HepG2 (cell line): ENCODE measurements at regions not wholly inside any gene's neighbourhood (a gene's known extent, or its start where the extent isn't known, plus 50 kb on each side); places are given as distances from the start of the nearest gene placed in this dataset.

Experiments
- CCAR2 ChIP-seq: fragments of 200-400 bp; formaldehyde crosslinking; optimal IDR thresholded peaks from 2 replicates; pipeline ENCODE3; 2018; ENCODE audit warnings: low read depth, mild to moderate bottlenecking, low read length, moderate library complexity
- KAT8 ChIP-seq: IDR thresholded peaks from 2 replicates; pipeline ENCODE4 v1.6.1; 2016; ENCODE audit warnings: missing genetic modification reagents, missing compliant biosample characterization
- LCORL ChIP-seq, 2 experiments: fragments of 450-650 bp in 1 of 2; sonication (generic) in 1 of 2; formaldehyde crosslinking in 1 of 2; IDR thresholded peaks; 2 replicates each; pipeline versions ENCODE4 v1.5.0 to v1.6.1; 2017 to 2020; ENCODE audit warnings: antibody characterized with exemption in 1 of 2, missing genetic modification reagents in 1 of 2
- NFIC ChIP-seq: IDR thresholded peaks from 2 replicates; pipeline ENCODE4 v1.6.1; 2012; ENCODE audit warnings: mild to moderate bottlenecking, low read length, inconsistent platforms
- PRDM10 ChIP-seq: sonication (generic); formaldehyde crosslinking; IDR thresholded peaks from 2 replicates; pipeline ENCODE4 v1.4.0; 2020; ENCODE audit warnings: low read depth, missing genetic modification reagents
- RELA ChIP-seq: sonication (generic); formaldehyde crosslinking; IDR thresholded peaks from 2 replicates; pipeline ENCODE4 v1.4.0; 2020; ENCODE audit warnings: missing genetic modification reagents
- TBL1XR1 ChIP-seq: fragments of 150-350 bp; IDR thresholded peaks from 2 replicates; pipeline ENCODE4 v1.6.1; 2014; ENCODE audit warnings: borderline replicate concordance, low read length; ENCODE audit not compliant: partially characterized antibody
- TIGD3 ChIP-seq: sonication (generic); formaldehyde crosslinking; IDR thresholded peaks from 2 replicates; pipeline ENCODE4 v1.5.1; 2020; ENCODE audit warnings: mild to moderate bottlenecking, missing genetic modification reagents, borderline replicate concordance
- ZNF280B ChIP-seq: sonication (generic); formaldehyde crosslinking; IDR thresholded peaks from 2 replicates; pipeline ENCODE4 v1.5.0; 2020; ENCODE audit warnings: missing genetic modification reagents, mild to moderate bottlenecking, borderline replicate concordance
- ZNF777 ChIP-seq: sonication (generic); formaldehyde crosslinking; IDR thresholded peaks from 2 replicates; pipeline ENCODE4 v1.4.0; 2020; ENCODE audit warnings: missing genetic modification reagents
- ZNF883 ChIP-seq: sonication (generic); formaldehyde crosslinking; IDR thresholded peaks from 2 replicates; pipeline ENCODE4 v1.5.1; 2020; ENCODE audit warnings: mild to moderate bottlenecking, missing genetic modification reagents; ENCODE audit errors: not compliant biosample characterization

- TF ChIP-seq PRDM10 (no peak), CCAR2 (no peak), NFIC (0 out of 2 replicates have a peak, but pooled peaks have one; percentile 28), ZNF777 (CRISPR knock-in tag) (no peak), TBL1XR1 (no peak), LCORL (IDR thresholded peaks at IDR 0.05) (peak; percentile 86), LCORL (CRISPR knock-in tag; IDR thresholded peaks at IDR 0.05) (no peak), ZNF883 (no peak), KAT8 (no peak), ZNF280B (CRISPR knock-in tag) (no peak), RELA (CRISPR knock-in tag) (no peak), TIGD3 (CRISPR knock-in tag) (no peak)
- TF ChIP-seq, all 625 proteins: peak for 3
These were observed 320.5 kb downstream of the FSIP2 start (continued) for GRCh38 chr2:186059096-186059495.
